ENCODE measurements at regions not wholly inside any gene's neighbourhood (a gene's known extent, or its start where the extent isn't known, plus 50 kb on each side); places are given as distances from the start of the nearest gene placed in this dataset.
A peak's percentile ranks its signal among the peaks of the same experiment; 100 is the strongest.

- no peak for DNase-seq
Measured at GRCh38 chr18:24678107-24678506, 217.7 kb downstream of the HRH4 start.

GRCh38 chr18:24678626-24679025 lies 218.2 kb downstream of the HRH4 start:
- DNase-seq: no peak

- no peak for DNase-seq
Measured at GRCh38 chr18:24679062-24679461, 218.6 kb downstream of the HRH4 start.

- DNase-seq: peak; percentile 46
Measured at GRCh38 chr18:24683925-24684324, 223.5 kb downstream of the HRH4 start.

- DNase-seq: no peak
Measured at GRCh38 chr18:24685254-24685959, 225.0 kb downstream of the HRH4 start.

GRCh38 chr18:24695168-24695567 lies 234.7 kb downstream of the HRH4 start:
- no peak for DNase-seq

- no peak for DNase-seq
Measured at GRCh38 chr18:24702001-24702515, 241.6 kb downstream of the HRH4 start.

GRCh38 chr18:24703316-24703715 lies 242.9 kb downstream of the HRH4 start:
- DNase-seq: no peak

GRCh38 chr18:24704946-24705630 lies 244.7 kb downstream of the HRH4 start:
- DNase-seq: no peak

GRCh38 chr18:24710474-24710873 lies 250.0 kb downstream of the HRH4 start:
- no peak for DNase-seq

GRCh38 chr18:24719791-24720190 lies 259.4 kb downstream of the HRH4 start:
- DNase-seq: no peak

- no peak for DNase-seq
Measured at GRCh38 chr18:24721388-24721787, 261.0 kb downstream of the HRH4 start.

GRCh38 chr18:24725644-24726415 lies 265.4 kb downstream of the HRH4 start:
- no peak for DNase-seq

GRCh38 chr18:24726727-24727492 lies 266.5 kb downstream of the HRH4 start:
- peak; percentile 89 for DNase-seq

- DNase-seq: no peak
Measured at GRCh38 chr18:24727685-24728084, 267.2 kb downstream of the HRH4 start.

- DNase-seq: no peak
Measured at GRCh38 chr18:24731158-24731557, 270.7 kb downstream of the HRH4 start.

GRCh38 chr18:24731981-24732380 lies 271.5 kb downstream of the HRH4 start:
- DNase-seq: no peak

- DNase-seq: peak; percentile 46
Measured at GRCh38 chr18:24734058-24734457, 273.6 kb downstream of the HRH4 start.

- no peak for DNase-seq
Measured at GRCh38 chr18:24735624-24736231, 275.3 kb downstream of the HRH4 start.

GRCh38 chr18:24736662-24737330 lies 276.4 kb downstream of the HRH4 start:
- DNase-seq: no peak

- DNase-seq: no peak
Measured at GRCh38 chr18:24740829-24741228, 280.4 kb downstream of the HRH4 start.

GRCh38 chr18:24741321-24741720 lies 280.9 kb downstream of the HRH4 start:
- DNase-seq: no peak
